22Rv1 (cell line): ENCODE measurements at regions not wholly inside any gene's neighbourhood (a gene's known extent, or its start where the extent isn't known, plus 50 kb on each side); places are given as distances from the start of the nearest gene placed in this dataset.

Experiments
- ZFX ChIP-seq: fragments of 450-650 bp; IDR thresholded peaks from 2 replicates; pipeline ENCODE4 v1.6.1; 2017; ENCODE audit warnings: antibody characterized with exemption, borderline replicate concordance
- TF ChIP-seq, protein P1 (sequence below): fragments of 450-650 bp; IDR thresholded peaks from 2 replicates; pipeline ENCODE4 v1.5.1; 2017; ENCODE audit warnings: mild to moderate bottlenecking

DNA sequence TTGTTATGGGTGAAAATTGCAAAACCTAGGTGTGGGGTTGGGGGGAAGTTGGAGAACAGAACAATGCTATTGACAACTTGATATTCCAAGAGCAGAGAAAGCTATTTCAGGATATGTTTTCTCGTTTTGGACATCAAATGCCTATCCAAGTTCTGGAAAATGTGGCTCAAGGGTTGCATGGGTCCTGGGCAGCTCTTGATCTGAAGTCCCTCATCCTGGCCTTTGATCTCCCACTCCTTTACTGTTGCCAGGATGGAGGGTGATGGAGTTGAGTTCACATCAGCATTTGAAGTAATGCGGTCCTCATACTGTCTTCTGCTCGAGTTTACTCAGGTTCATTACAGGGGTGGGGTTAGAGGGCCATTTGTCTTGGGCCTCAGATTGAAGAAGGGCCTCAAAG lies 76.9 kb upstream of the RPS23 start:
- TF ChIP-seq, protein P1, sequence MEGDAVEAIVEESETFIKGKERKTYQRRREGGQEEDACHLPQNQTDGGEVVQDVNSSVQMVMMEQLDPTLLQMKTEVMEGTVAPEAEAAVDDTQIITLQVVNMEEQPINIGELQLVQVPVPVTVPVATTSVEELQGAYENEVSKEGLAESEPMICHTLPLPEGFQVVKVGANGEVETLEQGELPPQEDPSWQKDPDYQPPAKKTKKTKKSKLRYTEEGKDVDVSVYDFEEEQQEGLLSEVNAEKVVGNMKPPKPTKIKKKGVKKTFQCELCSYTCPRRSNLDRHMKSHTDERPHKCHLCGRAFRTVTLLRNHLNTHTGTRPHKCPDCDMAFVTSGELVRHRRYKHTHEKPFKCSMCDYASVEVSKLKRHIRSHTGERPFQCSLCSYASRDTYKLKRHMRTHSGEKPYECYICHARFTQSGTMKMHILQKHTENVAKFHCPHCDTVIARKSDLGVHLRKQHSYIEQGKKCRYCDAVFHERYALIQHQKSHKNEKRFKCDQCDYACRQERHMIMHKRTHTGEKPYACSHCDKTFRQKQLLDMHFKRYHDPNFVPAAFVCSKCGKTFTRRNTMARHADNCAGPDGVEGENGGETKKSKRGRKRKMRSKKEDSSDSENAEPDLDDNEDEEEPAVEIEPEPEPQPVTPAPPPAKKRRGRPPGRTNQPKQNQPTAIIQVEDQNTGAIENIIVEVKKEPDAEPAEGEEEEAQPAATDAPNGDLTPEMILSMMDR, result no peak
- no peak for TF ChIP-seq ZFX
